MCF 10A (cell line): ENCODE measurements at regions not wholly inside any gene's neighbourhood (a gene's known extent, or its start where the extent isn't known, plus 50 kb on each side); places are given as distances from the start of the nearest gene placed in this dataset.

Experiments used
- BruUV-seq: library from RNA; stranded (reverse); fragments of 400-500 nt; replicated peaks from 2 replicates; lab custom pipeline; 2021; lab: Mats Ljungman, UMichigan
- CTCF ChIA-PET: fragments of 300-600 bp; sonication (Branson Sonifier 250); formaldehyde crosslinking; extraction: SDS; loops from one replicate; lab custom pipeline; 2021; ENCODE audit warnings: antibody characterized with exemption, inconsistent platforms; lab: Yijun Ruan, JAX
- POLR2A ChIA-PET: fragments of 300-600, 350-650 bp; sonication (Branson Sonifier 250); formaldehyde crosslinking; extraction: SDS; loops from one replicate; lab custom pipeline; 2020; ENCODE audit warnings: antibody characterized with exemption, inconsistent platforms; lab: Yijun Ruan, JAX
- DNase-seq: peaks from one replicate; pipeline ENCODE4 v3.0.0-alpha.2; 2018; ENCODE audit not compliant: unreplicated experiment
- H3K27ac Mint-ChIP-seq: one replicate; pipeline ENCODE4 v1.8.0; 2022; ENCODE audit warnings: mild to moderate bottlenecking, low read depth, mixed read lengths; ENCODE audit not compliant: unreplicated experiment
- H3K27me3 Mint-ChIP-seq: one replicate; pipeline ENCODE4 v1.8.0; 2022; ENCODE audit warnings: mixed read lengths; ENCODE audit not compliant: insufficient read depth, unreplicated experiment
- H3K36me3 Mint-ChIP-seq: one replicate; pipeline ENCODE4 v1.8.0; 2022; ENCODE audit warnings: mild to moderate bottlenecking, moderate library complexity, mixed read lengths; ENCODE audit not compliant: insufficient read depth, unreplicated experiment
- H3K4me1 Mint-ChIP-seq: one replicate; pipeline ENCODE4 v1.8.0; 2022; ENCODE audit warnings: mixed read lengths; ENCODE audit not compliant: insufficient read depth, unreplicated experiment
- H3K4me3 Mint-ChIP-seq: one replicate; pipeline ENCODE4 v1.8.0; 2022; ENCODE audit warnings: mild to moderate bottlenecking, moderate library complexity, mixed read lengths; ENCODE audit not compliant: unreplicated experiment
- H3K9me3 Mint-ChIP-seq: one replicate; pipeline ENCODE4 v1.8.0; 2022; ENCODE audit warnings: mixed read lengths; ENCODE audit not compliant: unreplicated experiment
- CTCF ChIP-seq: fragments of 200-600 bp; IDR thresholded peaks from one replicate; pipeline ENCODE4 v1.8.0; 2022; ENCODE audit warnings: antibody characterized with exemption, mild to moderate bottlenecking; ENCODE audit not compliant: unreplicated experiment
- intact Hi-C: fragments of 100-400 bp; cut with micrococcal nuclease; formaldehyde crosslinking; loops from 2 replicates; pipeline ENCODE4 v1.14.1; 2022

- BruUV-seq, result no TSS peak
- no peaks in the 10 kb centered on the region for H3K9me3 Mint-ChIP-seq
- DNase-seq, result no peak
- H3K27ac Mint-ChIP-seq, result peak overlapping the region; percentile 29
- H3K36me3 Mint-ChIP-seq, result peaks cover 6% of the 10 kb centered on the region
- H3K4me3 Mint-ChIP-seq, result no peak overlapping the region
- intact Hi-C loops, result loop anchor here (10.0 kb wide), 1 partner anchor 958 kb away; no protein-coding TSS in a partner anchor
- TF ChIP-seq CTCF, result no peak
- no peaks in the 10 kb centered on the region for H3K27me3 Mint-ChIP-seq
- ChIA-PET POLR2A (interaction anchor here (1.1 to 1.2 kb wide), 2 partner anchors 112 to 599 kb away, joined by 3 to 9 read pairs; partner anchors contain the start of gene PRDM1), CTCF (interaction anchor here (0.6 to 2.3 kb wide), 9 partner anchors 34 to 824 kb away, joined by 3 to 18 read pairs (median 3); no protein-coding TSS in a partner anchor)
- peaks cover 35% of the 10 kb centered on the region for H3K4me1 Mint-ChIP-seq
Measured at GRCh38 chr6:105487040-105487790, 84.3 kb upstream of the PREP start.

GRCh38 chr6:105485456-105485855 is 82.6 kb upstream of the PREP start:
- Mint-ChIP-seq H3K27ac (no peak overlapping the region), H3K4me3 (no peak overlapping the region), H3K36me3 (peaks cover 6% of the 10 kb centered on the region), H3K4me1 (peaks cover 38% of the 10 kb centered on the region), H3K27me3 (no peaks in the 10 kb centered on the region), H3K9me3 (no peaks in the 10 kb centered on the region)
- ChIA-PET POLR2A (interaction anchor here (0.6 to 1.3 kb wide), 3 partner anchors 116 to 602 kb away, joined by 3 to 4 read pairs (median 3); partner anchors contain the start of gene PRDM1), CTCF (interaction anchor here (0.5 to 4.4 kb wide), 12 partner anchors 13 to 817 kb away, joined by 3 to 40 read pairs (median 6); partner anchors contain the start of gene PRDM1)
- DNase-seq, result no peak
- BruUV-seq, result no TSS peak
- intact Hi-C loops, result loop anchor here (2.0 to 10.0 kb wide), 2 partner anchors 115 to 959 kb away; no protein-coding TSS in a partner anchor
- TF ChIP-seq CTCF, result no peak

GRCh38 chr6:105484238-105485161 is 81.6 kb upstream of the PREP start:
- Mint-ChIP-seq H3K9me3 (no peaks in the 10 kb centered on the region), H3K4me3 (peak overlapping the region; percentile 3), H3K27me3 (no peaks in the 10 kb centered on the region), H3K36me3 (peaks cover 6% of the 10 kb centered on the region), H3K4me1 (peaks cover 36% of the 10 kb centered on the region), H3K27ac (peak overlapping the region; percentile 83)
- intact Hi-C loops, result loop anchor here (1.0 to 10.0 kb wide), 7 partner anchors 53 to 960 kb away; no protein-coding TSS in a partner anchor
- ChIA-PET CTCF (interaction anchor here (0.5 to 4.4 kb wide), 23 partner anchors 8 to 818 kb away, joined by 3 to 40 read pairs (median 3); partner anchors contain the start of gene PRDM1), POLR2A (interaction anchor here (0.9 to 1.5 kb wide), 3 partner anchors 110 to 603 kb away, joined by 3 to 4 read pairs (median 4); no protein-coding TSS in a partner anchor)
- TSS peak; percentile 66 for BruUV-seq
- peak; percentile 80 for TF ChIP-seq CTCF
- peak; percentile 71 for DNase-seq
